Epidermal melanocyte (primary cell): ENCODE measurements at regions not wholly inside any gene's neighbourhood (a gene's known extent, or its start where the extent isn't known, plus 50 kb on each side); places are given as distances from the start of the nearest gene placed in this dataset.

Source experiments
- DNase-seq: peaks from one replicate; pipeline ENCODE4 v3.0.0; 2011; ENCODE audit warnings: low spot score; ENCODE audit not compliant: insufficient read length

DNA sequence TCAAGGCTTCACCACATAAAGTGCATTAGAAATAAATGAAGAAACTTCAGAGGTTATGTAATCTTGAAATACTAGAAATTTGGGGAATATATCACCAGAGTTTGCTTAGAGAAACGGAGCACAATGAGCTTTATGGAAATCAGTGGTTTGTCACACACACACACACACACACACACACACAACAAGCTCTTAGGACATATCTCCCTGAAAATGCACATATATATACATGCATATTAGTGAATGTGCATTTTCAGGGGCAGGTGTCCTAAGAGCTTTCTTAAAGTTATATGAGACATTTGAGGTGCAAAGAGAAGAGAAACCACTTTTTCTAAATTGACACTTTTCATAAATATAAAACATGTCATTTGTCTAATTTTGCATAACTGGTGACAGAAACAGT is 93.7 kb upstream of the CARD18 start:
- no peak for DNase-seq

DNA sequence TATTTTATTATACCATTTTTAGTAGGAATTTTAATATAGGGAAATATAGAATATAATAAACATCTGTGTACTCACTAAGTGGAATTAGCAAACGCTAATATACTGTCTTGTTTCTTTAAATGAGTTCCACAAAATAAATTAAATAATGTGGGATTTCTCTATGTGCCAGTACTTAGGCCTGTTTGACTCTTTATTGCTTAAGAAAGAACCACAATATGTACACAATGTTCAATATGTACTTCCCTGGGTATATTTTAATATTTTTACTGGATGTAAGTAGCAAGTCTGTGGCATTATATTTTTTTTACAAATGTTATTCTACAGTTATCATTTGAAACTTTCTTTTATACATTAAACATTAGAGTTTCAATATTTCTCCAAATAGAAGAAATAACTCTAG is 92.5 kb upstream of the CARD18 start:
- no peak for DNase-seq

DNA sequence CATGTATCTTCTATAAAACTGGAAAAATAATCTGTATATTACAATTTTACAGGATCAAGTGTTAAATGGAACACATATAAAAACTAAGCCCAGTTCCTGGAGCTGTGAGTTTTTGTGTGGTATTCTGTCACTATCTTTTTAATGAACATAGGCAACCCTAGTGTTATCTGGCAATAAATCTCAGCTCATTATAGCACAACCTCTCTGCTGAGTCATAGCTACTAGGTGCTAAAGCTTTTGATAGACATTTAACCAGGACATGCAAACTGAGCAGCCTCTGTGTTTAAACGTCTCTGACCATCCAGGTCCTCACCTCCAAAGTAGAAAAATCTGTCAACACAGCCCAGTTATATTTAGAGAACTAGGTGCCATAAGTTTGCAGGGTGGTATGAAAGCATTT is 91.0 kb upstream of the CARD18 start:
- DNase-seq: no peak

DNA sequence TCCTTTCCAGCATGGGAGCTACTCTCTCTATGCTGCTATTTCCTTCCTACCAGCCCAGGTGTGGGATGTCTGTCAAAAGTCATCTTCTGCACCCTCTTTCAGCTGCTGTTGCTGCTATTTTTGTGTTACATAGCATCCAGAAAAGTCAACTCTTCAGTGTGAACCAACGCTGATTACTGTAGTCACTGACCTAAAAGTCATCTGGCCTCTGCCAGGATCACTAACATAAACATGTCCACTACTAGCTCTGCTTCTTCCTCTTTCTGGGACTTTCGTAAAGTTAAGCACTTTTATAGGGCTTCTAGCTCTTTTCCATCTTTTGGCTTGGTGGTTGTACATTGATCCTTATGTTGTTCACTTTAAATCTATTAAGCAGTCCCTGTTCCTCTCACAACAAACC is 90.2 kb upstream of the CARD18 start:
- DNase-seq: no peak

DNA sequence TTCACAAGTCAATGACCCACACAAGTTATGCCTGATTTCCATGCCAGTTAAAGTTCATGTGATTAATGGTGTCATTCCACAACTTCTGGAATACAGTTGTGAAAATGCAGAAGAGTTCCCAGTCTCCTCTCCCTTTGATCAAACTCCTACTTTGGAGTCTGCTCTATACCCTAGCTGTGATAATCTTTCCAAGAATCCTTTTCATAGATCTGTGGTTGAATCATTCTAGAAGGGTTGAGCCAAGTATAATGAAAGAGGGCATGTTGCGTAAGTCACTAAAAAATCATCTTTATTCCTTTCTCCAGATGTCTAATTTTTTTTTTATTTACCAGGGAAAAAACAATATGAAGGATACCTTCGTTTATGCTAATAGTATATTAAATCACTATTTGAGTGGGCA is 89.7 kb upstream of the CARD18 start:
- DNase-seq: no peak

DNA sequence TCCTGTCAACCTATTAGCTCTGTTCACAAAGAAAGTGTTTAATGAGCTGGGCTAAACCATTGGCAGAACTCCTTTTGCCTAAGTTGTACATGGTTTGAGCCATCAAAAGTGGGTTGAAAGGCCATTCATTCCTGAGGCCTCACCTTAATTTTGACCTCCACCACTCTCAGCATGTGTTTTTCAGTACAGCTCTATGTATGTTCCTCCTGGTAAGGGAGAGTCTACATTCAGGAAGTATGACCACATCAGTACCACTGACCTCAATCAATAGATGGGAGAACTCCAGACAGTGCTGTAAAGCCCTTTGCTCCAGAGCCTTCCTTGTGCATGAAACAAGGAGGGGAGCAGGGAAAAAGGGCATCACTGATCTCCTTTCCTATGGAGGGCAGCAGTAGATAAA is 87.8 kb upstream of the CARD18 start:
- DNase-seq: no peak

DNA sequence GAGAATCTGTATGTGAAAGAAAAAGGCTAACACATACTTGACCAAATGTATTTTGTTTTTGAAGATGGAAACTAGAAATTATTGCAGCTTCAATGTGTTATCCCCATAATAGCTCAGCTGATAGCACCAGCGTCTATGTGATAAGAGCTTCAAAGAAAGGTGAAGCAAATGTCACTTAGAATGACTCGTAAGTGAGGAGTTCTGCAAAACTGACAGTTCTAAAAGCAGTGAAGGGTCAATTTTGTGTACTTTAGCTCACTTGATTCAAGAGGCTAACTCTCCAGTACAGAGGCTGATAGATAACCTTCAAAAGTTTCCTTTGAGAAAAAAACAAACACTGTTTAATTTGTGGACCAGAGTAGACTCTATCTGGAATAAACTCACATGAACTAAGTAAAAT is 87.2 kb upstream of the CARD18 start:
- DNase-seq: no peak

DNA sequence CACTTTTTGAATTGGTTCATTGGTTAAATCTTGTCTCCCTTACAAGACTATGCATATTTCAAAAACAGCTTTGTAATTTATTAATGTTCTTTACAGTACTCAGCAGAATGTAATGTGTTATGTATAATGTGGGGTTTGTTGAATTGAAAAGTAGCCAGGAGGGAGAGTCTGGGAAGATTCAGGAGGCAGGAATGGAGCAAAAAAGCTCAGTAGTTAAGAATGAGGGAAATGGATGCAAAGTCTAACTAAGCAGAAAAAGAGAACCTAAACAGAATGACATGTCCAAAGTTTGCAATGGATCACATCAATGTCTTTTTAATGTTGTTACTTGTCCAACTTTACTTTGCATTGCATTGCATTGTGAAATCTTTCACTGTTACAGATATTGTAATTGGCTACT is 86.5 kb upstream of the CARD18 start:
- no peak for DNase-seq

DNA sequence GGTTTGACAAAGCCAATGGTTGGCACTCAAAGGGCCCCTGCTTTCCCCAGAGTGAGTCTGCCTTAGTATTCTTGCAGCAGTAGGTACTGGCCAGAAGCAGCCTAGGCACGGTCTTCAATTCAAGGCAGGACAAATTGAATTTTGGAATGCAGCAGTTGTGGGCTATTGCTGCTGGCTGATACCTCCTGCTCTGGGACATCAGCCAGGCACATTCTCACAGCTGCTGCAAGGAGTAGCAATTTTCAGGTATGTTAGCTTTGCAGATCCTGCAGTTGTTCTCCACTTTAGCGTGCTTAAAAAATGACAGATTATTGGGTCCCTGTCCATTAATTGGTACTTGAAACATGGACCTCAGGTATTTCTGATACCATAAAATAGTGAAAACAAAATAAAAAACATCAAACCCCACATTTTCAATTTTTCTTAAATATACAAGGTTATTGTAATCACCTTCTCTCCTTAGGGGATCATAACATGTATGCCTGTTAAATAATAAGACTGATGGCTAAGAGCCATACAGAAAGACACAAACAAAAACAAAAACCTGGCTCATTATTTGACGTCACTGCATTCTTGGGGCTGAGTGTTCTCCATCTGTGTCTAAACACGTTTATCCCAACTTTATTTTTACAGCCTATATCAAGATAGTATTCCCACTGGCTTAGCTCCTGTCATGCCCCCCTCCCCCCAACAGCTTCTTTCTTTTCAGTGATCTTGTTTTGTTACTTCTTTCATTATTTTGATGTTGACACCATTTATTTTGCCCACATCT is 85.1 kb upstream of the CARD18 start:
- no peak for DNase-seq

DNA sequence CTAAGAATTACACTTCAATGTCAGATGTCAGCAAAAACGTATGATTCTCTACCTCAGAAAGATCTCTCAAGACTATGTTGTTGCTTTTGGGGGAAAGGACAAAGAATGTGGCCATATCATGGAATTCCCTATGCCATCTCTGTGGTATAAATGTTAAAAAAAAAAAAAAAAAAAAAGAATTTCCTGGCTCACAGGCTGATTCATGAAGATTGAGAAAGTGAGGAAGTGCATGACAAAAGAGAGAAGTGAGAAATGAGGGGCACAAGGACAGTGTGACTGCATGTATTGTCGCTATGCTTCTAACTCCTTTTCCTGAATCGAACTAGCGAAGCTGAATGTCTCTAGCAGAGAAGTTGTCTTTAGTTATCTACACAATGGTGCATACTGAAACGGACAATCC is 80.6 kb upstream of the CARD18 start:
- no peak for DNase-seq

DNA sequence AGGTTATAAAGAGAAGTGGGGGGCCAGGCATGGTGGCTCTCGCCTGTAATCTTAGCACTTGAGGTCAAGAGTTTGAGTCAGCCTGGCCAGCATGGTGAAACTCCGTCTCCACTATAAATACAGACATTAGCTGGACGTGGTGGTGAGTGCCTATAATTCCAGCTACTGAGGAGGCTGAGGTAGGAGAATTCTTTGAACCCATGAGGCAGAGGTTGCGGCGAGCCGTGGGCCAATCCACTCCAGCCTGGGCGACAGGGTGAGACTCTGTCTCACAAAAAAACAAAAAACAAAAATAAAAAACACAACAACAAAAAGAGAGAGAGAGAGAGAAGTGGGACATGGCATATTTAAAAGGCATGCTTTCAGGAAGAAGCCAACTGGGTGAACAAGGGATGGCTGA is 80.1 kb upstream of the CARD18 start:
- no peak for DNase-seq

DNA sequence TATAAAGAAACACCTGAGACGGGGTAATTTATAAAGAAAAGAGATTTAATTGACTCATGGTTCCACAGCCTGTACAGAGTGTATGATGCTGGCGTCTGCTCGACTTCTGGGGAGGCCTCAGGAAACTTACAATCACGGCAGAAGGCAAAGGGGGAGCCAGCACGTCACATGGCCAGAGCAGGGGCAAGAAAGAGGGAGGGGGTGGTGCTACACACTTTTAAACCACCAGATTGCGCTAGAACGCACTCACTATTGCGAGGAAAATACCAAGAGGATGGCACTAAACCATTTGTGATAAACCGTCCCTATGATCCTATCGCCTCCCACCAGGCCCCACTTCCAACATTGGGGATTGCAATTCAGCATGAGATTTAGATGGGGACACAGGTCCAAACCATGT is 79.7 kb upstream of the CARD18 start:
- DNase-seq: no peak

DNA sequence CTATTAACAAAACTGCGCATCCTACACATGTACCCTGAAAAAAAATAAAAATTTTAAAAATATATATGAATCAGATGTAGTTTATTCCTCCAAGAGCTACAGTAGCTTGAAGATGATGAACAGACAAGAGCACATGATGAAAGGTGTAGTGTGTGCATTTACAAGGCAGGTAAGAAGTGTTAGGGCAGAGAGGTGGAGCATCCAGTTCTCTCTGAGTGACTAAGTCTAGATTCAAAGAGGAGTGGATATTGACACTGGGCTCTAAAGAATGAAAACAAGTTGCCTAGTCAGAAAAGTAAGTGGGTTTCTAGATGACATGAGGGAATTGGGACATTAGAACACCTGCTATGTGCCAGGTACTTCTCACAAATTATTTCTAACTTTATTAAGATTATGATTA is 76.0 kb upstream of the CARD18 start:
- DNase-seq: no peak

DNA sequence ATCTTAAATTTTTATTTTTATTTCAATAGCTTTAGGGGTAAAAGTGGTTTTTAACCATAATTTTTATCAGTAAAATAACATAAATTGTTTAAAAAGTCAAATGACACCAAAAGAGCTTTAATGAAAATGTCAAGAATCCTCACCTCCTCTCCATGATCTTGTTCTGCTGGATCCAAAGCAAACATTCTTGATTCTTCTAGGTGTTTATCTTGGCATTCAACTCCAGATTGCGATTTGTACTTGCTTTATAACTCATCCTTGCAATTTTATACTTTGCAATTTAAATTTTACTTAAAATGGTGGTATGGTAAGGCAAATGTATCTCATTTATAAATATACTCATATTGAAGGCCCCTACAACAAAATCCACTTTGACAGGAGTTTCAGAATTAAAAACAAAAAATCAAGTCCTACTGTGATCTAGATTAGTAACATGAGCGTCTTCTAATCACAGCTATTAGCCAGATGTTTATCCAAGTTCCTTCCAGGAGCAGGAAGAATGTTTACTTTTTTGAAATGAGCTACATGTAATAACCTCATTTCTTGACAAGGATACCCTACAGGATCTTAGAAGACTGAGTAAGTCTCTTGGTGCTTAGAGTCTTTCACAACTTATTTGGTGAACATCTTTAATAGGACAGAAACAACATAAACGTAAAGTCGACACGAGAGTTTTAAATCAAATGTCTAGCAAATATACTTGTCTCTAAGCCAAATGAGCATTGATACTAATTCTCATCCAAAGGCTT is 72.4 kb upstream of the CARD18 start:
- DNase-seq: no peak

DNA sequence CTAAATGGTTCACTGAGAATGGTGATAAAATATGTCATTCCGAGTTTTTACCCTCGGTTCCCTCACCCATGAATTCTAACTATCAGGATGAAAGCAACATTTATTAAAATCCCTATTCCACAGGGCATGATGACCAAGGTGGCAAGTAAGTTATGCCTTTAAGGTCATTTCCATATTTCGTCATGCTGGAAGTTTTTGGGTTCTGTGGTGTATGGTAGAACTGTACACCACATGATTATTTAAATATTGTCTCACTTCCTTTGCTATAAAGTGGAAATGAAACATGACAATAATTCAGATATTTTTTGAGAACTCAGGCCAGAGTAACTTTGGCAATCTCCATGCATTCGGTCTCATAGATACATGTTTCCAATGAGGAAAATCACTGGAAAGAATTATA is 68.5 kb upstream of the CARD18 start:
- no peak for DNase-seq

DNA sequence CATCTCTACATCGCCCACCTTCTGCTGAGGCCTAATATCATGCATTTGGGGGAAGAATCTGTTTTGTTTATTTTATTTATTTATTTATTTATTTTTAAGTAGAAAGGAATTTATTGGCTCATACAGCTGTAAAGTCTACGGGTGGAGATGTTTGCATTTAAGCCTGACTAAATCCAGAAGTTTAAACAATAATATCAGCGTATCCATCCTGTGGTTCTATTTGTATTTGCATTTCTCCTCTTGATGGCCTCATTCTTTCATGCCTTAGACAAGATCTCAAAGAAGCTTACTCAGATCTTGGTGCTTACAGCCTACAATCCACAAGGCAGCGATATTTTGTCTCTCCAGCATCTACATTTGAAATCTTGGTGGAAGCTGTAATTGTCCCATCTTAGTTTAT is 67.1 kb upstream of the CARD18 start:
- DNase-seq: no peak

DNA sequence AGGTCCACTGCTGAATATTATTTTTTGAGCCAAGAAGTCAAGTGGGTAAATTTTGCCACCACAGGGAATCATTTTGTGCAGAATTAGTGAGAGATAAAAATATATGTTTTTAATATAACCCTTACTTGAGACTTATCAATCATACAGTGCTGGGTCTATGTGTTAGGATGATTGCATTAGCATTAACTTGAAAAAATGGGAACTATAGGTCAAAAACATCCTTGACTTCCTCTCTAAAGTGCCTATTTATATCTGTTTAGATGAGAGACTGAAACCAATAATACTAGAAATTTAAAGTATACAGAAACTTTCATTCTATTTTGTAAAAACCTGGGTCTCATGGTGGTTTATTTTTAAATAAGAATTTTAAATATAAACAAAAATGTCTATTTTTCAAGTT is 65.1 kb upstream of the CARD18 start:
- no peak for DNase-seq

DNA sequence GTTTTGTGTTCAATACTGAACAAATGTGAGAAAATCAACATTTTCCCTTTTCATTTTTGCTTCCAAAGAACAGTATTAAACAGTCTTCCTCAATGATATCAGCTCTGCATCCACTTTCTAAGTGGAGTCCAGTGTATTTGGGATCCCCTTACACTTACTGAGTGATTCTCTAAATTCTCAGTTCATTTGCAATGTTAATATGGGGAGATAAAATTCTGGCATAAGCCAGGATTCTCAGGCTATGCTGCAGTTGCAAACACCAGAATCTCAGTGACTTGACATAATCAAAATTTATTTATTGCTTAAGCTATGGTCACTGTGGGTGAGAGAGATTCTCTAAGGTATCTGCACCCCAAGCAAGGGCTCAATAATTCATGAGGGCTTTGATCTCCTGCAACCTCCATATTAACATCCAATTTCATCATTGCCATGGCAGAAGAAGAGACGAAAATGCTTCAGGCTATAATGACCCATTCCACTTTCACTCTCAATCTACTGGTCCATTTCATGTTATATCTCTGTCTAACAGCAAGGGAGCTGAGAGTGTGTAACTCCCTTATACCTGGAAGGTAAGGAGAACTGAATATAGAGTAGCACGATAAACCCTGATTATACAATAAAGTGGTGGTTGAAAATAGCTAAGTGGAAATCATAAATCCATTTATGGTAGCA is 64.1 kb upstream of the CARD18 start:
- DNase-seq: no peak

DNA sequence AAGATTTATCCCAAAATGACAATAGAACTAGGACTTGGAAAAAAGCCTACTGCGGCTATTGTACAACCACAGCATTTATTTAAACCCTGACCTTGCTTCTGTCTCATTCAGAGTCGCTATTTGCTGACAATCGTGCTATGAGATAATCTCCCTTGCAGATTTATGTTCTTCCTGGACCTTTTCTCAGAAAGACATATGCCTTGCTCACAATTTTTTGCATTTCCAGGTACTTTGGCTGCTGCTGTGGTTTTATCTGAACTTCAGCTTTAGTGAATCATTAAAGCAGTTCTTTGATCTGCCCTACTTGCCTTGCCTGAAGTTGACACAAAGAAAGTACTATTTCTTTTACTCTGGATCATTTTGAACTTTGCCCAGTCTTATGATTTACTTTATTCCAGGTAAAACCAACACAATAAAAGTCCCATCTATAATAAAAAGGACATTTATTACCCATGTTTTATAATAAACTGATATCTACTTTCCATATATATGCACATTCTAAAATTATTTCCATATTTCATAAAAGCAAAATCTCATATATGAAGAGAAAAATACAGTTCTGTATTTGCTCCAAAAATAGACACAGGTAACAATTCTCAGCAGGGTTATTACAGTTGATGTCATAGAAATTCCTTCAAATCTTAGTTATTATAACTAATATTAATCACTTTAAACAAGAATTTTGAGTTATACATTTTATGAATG is 63.4 kb upstream of the CARD18 start:
- DNase-seq: no peak

DNA sequence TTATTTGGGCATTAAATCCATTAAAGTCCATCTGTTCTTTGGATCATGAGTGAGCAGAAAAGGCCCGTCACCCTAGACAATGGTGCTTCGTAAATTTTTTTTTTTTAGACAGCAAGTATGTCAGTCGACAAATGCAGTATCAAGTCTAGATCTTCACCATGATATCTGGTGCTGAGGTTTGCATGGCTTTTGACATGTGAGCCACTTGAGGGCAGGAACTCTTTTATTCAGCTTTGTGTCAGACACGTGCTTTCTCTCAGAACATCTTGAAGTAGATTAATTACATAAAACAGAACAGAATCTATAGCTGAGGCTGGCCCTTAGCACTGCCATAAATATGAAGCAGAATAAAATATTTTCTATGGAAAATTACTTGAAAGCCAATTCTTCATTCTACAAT is 62.9 kb upstream of the CARD18 start:
- no peak for DNase-seq

DNA sequence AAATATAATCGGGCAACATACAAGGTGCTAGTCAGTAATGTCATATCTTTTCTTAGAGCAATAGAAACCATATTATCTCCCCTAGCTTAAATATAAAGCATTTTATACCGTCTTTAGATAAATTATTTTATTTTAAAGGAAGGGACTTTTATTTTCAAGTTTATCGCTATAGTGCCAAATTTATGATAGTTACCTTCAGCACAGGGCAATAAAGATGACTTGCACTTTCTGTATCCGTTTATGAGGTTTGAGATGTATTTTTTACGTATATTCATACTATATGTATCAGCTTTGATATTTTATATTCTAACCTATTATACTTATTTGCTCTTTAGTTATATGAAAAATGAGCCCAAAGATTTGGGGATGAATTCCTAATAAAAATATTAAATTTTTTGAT is 61.6 kb upstream of the CARD18 start:
- DNase-seq: no peak
